NCI-H2196 (cell line): ENCODE measurements at regions not wholly inside any gene's neighbourhood (a gene's known extent, or its start where the extent isn't known, plus 50 kb on each side); places are given as distances from the start of the nearest gene placed in this dataset.
"Not testable (repeated sequence)": the region's sequence is repeated elsewhere in the genome, so short reads cannot be mapped to it uniquely, and the experiment has no call there.

Experiments
- DNase-seq: peaks from one replicate; lab custom pipeline; 2025; ENCODE audit not compliant: unreplicated experiment; lab: John Stamatoyannopoulos, UW

GRCh38 chr10:120188950-120189349, 268.1 kb upstream of the PLPP4 start:
- DNase-seq = no peak

- no peak for DNase-seq
Observed at GRCh38 chr10:120195984-120196712, 260.9 kb upstream of the PLPP4 start.

- DNase-seq = no peak
Observed at GRCh38 chr10:120204877-120205276, 252.2 kb upstream of the PLPP4 start.

GRCh38 chr10:120205368-120206018, 251.5 kb upstream of the PLPP4 start:
- DNase-seq = no peak

GRCh38 chr10:120208488-120208887, 248.5 kb upstream of the PLPP4 start:
- no peak for DNase-seq

- no peak for DNase-seq
Observed at GRCh38 chr10:120209124-120209762, 247.8 kb upstream of the PLPP4 start.

GRCh38 chr10:120212275-120212674, 244.8 kb upstream of the PLPP4 start:
- DNase-seq = no peak

GRCh38 chr10:120213283-120213682, 243.7 kb upstream of the PLPP4 start:
- DNase-seq = not testable (repeated sequence)

GRCh38 chr10:120217736-120218135, 239.3 kb upstream of the PLPP4 start:
- DNase-seq = no peak

GRCh38 chr10:120221873-120222485, 235.0 kb upstream of the PLPP4 start:
- DNase-seq = peak; percentile 2

GRCh38 chr10:120229641-120230040, 227.4 kb upstream of the PLPP4 start:
- DNase-seq = no peak

- DNase-seq = not testable (repeated sequence)
Observed at GRCh38 chr10:120239695-120240094, 217.3 kb upstream of the PLPP4 start.

- DNase-seq = no peak
Observed at GRCh38 chr10:120251821-120252442, 205.1 kb upstream of the PLPP4 start.

GRCh38 chr10:120253131-120253530, 203.9 kb upstream of the PLPP4 start:
- DNase-seq = no peak

- no peak for DNase-seq
Observed at GRCh38 chr10:120260456-120260855, 196.6 kb upstream of the PLPP4 start.

- DNase-seq = no peak
Observed at GRCh38 chr10:120262857-120263547, 194.0 kb upstream of the PLPP4 start.

- DNase-seq = no peak
Observed at GRCh38 chr10:120266022-120266421, 191.0 kb upstream of the PLPP4 start.

GRCh38 chr10:120270906-120271305, 186.1 kb upstream of the PLPP4 start:
- no peak for DNase-seq

- DNase-seq = no peak
Observed at GRCh38 chr10:120271696-120272095, 185.3 kb upstream of the PLPP4 start.

GRCh38 chr10:120272350-120272749, 184.7 kb upstream of the PLPP4 start:
- no peak for DNase-seq

- DNase-seq = no peak
Observed at GRCh38 chr10:120278069-120278468, 179.0 kb upstream of the PLPP4 start.
